Rectal smooth muscle tissue (tissue), 1 donor: ENCODE measurements at regions not wholly inside any gene's neighbourhood (a gene's known extent, or its start where the extent isn't known, plus 50 kb on each side); places are given as distances from the start of the nearest gene placed in this dataset.
A peak's percentile ranks its signal among the peaks of the same experiment; 100 is the strongest.
"Not testable (repeated sequence)": the region's sequence is repeated elsewhere in the genome, so short reads cannot be mapped to it uniquely, and the experiment has no call there.

Source experiments
- H3K27ac ChIP-seq: one replicate; pipeline ENCODE4 v1.7.0; 2013; ENCODE audit warnings: low read depth, low read length, inconsistent platforms
- H3K27me3 ChIP-seq: one replicate; pipeline ENCODE4 v1.7.0; 2013; ENCODE audit warnings: low read length; ENCODE audit not compliant: control insufficient read depth, insufficient read depth
- H3K36me3 ChIP-seq: one replicate; pipeline ENCODE4 v1.7.0; 2013; ENCODE audit warnings: low read length; ENCODE audit not compliant: control insufficient read depth, insufficient read depth
- H3K4me1 ChIP-seq: one replicate; pipeline ENCODE4 v1.7.0; 2013; ENCODE audit warnings: low read length; ENCODE audit not compliant: control insufficient read depth, insufficient read depth
- H3K4me3 ChIP-seq: one replicate; pipeline ENCODE4 v1.7.0; 2013; ENCODE audit warnings: low read length
- H3K9ac ChIP-seq: one replicate; pipeline ENCODE4 v1.7.0; 2013; ENCODE audit warnings: low read length

DNA sequence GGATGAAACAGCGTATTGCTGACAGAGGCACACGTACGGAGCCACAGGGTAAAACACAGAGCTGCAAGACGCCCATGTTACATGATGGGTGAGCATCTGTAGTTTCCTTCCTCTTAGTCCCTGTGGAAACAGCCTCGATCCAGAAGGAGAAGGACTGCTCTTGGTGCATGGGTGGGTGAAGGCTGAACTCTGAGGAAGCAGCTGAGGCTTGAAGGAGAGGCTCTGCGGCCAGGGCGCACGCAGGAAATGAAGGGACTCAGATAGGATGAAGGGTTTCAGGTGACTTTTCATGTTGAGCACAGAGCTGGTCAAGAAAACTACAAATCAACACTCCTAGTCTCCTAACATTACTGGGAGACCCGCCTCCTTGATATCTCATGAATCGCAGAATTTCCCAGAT, 65.7 kb upstream of the ADA2 start:
- Histone ChIP-seq H3K36me3 (no peaks in the 10 kb centered on the region), H3K9ac (no peak overlapping the region), H3K4me1 (no peaks in the 10 kb centered on the region), H3K27ac (no peak overlapping the region), H3K27me3 (no peaks in the 10 kb centered on the region), H3K4me3 (no peak overlapping the region)

DNA sequence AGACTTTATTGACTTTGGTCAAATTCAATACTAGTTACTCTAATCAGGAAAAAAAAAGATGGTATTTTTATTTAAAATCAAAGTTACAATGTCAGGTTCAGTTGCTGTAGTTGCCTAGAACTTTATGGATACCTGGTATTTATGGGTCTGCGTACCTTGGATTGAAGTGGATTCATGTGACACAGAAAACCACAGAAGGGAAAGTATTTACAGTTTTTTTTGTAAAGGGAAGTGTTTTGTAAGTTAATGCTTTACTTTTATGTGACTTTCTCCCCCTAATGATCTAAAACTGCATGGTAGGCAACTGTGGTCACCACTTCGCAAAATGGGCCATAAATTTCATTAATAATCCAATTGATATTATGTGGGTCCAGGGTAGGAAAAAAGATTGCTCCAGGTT, 65.2 kb upstream of the ADA2 start:
- Histone ChIP-seq H3K36me3 (no peaks in the 10 kb centered on the region), H3K4me1 (no peaks in the 10 kb centered on the region), H3K4me3 (no peak overlapping the region), H3K9ac (no peak overlapping the region), H3K27me3 (no peaks in the 10 kb centered on the region), H3K27ac (no peak overlapping the region)

DNA sequence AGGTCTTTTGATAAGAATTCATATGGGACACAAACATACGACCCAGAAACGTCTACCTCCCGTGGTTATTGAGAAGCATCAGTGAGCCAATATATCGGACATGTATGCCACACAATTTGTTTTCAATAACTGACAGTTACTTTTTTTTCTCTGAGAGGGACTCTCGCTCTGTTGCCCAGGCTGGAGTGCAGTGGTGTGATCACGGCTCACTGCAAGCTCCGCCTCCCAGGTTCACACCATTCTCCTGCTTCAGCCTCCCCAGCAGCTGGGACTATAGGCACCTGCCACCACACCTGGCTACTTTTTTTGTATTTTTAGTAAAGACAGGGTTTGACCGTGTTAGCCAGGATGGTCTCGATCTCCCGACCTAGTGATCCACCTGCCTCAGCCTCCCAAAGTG, 64.6 kb upstream of the ADA2 start:
- H3K27me3 ChIP-seq, H3K9ac ChIP-seq, H3K4me3 ChIP-seq, H3K27ac ChIP-seq, H3K4me1 ChIP-seq, H3K36me3 ChIP-seq: not testable (repeated sequence)

DNA sequence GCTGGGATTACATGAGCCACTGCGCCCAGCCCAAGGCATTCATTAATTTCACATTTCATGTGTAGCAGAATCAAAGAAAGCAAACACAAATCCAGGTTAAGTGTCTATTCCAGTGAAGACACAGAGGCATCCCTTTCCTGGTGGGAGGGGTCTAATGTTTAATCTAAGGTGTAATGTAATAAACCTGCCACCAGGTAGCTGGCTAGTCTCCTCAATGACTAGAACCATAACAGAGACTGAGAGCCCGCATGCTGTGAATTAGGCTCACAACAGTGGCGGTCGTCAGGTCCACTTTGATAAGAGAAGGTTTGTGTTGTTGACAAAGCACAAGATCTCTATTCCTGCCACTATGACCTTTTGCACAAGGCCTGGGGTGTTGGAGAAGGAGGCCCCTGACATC, 64.2 kb upstream of the ADA2 start:
- no peaks in the 10 kb centered on the region for H3K27me3 ChIP-seq
- no peak overlapping the region for H3K9ac ChIP-seq
- H3K4me3 ChIP-seq, result no peak overlapping the region
- no peaks in the 10 kb centered on the region for H3K36me3 ChIP-seq
- no peak overlapping the region for H3K27ac ChIP-seq
- no peaks in the 10 kb centered on the region for H3K4me1 ChIP-seq

GRCh38 chr22:17281440-17281841, 62.2 kb upstream of the ADA2 start:
- no peak overlapping the region for H3K27ac ChIP-seq
- no peaks in the 10 kb centered on the region for H3K4me1 ChIP-seq
- H3K27me3 ChIP-seq, result no peaks in the 10 kb centered on the region
- no peak overlapping the region for H3K9ac ChIP-seq
- no peaks in the 10 kb centered on the region for H3K36me3 ChIP-seq
- H3K4me3 ChIP-seq, result no peak overlapping the region

DNA sequence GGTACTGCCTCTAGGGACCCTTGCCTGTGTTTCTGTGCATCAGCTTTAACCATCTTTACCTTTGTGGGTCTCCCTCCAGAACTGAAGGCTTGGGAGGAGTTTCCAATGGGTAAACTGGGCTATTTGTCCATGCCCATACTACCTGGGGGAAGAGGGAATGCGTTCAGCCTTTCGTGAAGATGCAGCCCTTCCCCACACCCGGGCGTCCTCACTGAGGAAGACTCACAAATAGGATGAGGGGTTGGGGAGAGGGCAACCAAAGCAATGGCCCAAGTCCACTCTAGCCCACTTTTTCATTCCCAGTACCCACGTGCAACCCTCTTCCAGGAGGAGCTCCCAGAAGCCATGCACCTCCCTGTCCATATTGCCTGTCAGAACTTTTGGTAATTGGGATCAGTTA, 61.8 kb upstream of the ADA2 start:
- H3K4me3 ChIP-seq, result no peak overlapping the region

GRCh38 chr22:17272511-17272991, 53.3 kb upstream of the ADA2 start:
- Histone ChIP-seq H3K4me1 (no peaks in the 10 kb centered on the region), H3K36me3 (no peaks in the 10 kb centered on the region), H3K9ac (no peak overlapping the region), H3K27ac (no peak overlapping the region), H3K4me3 (no peak overlapping the region), H3K27me3 (no peaks in the 10 kb centered on the region)

More for the DNA sequence above, 61.8 kb upstream of the ADA2 start:
- Histone ChIP-seq H3K9ac (no peak overlapping the region), H3K27ac (no peak overlapping the region), H3K36me3 (no peaks in the 10 kb centered on the region), H3K27me3 (no peaks in the 10 kb centered on the region), H3K4me1 (no peaks in the 10 kb centered on the region)

DNA sequence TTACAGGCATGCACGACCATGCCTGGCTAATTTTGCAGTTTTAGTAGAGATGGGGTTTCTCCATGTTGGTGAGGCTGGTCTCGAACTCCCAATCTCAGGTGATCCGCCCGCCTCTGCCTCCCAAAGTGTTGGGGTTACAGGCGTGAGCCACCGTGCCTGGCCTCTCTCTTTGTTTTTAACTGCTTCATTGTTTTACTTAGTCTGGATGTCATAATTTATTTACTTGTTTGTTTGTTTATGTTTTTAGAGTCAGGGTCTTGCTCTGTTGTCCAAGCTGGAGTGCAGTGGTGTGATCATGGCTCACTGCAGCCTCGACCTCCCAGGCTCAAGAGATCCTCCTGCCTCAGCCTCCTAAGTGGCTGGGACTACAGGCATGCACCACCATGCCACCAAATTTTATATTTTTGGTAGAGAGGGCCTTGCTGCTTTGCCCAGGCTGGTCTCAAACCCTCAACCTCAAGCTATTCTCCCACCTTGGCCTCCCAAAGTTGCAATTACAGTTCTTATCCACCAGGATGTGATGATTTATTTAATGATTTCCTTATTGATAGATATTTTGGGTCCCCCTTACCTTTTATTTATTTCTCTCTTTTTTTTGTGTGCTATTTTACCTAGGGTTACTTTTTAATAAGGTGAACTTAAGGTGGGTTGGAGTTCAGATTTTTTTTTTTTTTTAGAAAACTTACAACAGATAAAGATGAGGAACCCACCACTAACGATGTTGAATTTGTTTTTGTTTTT, 52.6 kb upstream of the ADA2 start:
- Histone ChIP-seq H3K4me1 (no peaks in the 10 kb centered on the region), H3K9ac (no peak overlapping the region), H3K27ac (no peak overlapping the region), H3K27me3 (no peaks in the 10 kb centered on the region), H3K36me3 (no peaks in the 10 kb centered on the region), H3K4me3 (no peak overlapping the region)

- H3K27me3 ChIP-seq, result no peaks in the 10 kb centered on the region
- H3K36me3 ChIP-seq, result no peaks in the 10 kb centered on the region
- H3K9ac ChIP-seq, result no peak overlapping the region
- no peaks in the 10 kb centered on the region for H3K4me1 ChIP-seq
- peak overlapping the region; percentile 24 for H3K4me3 ChIP-seq
- no peak overlapping the region for H3K27ac ChIP-seq
Measured at GRCh38 chr22:17269607-17270261, 50.5 kb upstream of the ADA2 start.

GRCh38 chr22:17269224-17269606, 50.0 kb upstream of the ADA2 start:
- H3K27me3 ChIP-seq, result no peaks in the 10 kb centered on the region
- no peaks in the 10 kb centered on the region for H3K36me3 ChIP-seq
- no peak overlapping the region for H3K9ac ChIP-seq
- H3K27ac ChIP-seq, result no peak overlapping the region
- H3K4me3 ChIP-seq, result no peak overlapping the region
- H3K4me1 ChIP-seq, result no peaks in the 10 kb centered on the region
